ENCODE measurements at regions not wholly inside any gene's neighbourhood (a gene's known extent, or its start where the extent isn't known, plus 50 kb on each side); places are given as distances from the start of the nearest gene placed in this dataset.

- no peak for DNase-seq (ENCODE audit: low read depth in 2 of 2)
These were observed 239.0 kb downstream of the EIPR1 start for GRCh38 chr2:3138621-3139020.

- DNase-seq (ENCODE audit: low read depth in 2 of 2), result no peak
These were observed 239.8 kb downstream of the EIPR1 start for GRCh38 chr2:3137651-3138300.

GRCh38 chr2:3135676-3136075, 241.9 kb downstream of the EIPR1 start:
- no peak for DNase-seq (ENCODE audit: low read depth in 2 of 2)

GRCh38 chr2:3134026-3134571, 243.5 kb downstream of the EIPR1 start:
- DNase-seq (ENCODE audit: low read depth in 2 of 2), result no peak

- DNase-seq (ENCODE audit: low read depth in 2 of 2), result no peak
These were observed 244.7 kb downstream of the EIPR1 start for GRCh38 chr2:3132966-3133365.

GRCh38 chr2:3132466-3132865, 245.2 kb downstream of the EIPR1 start:
- no peak for DNase-seq (ENCODE audit: low read depth in 2 of 2)

GRCh38 chr2:3131636-3132326, 245.8 kb downstream of the EIPR1 start:
- DNase-seq (ENCODE audit: low read depth in 2 of 2), result no peak

GRCh38 chr2:3130889-3131635, 246.6 kb downstream of the EIPR1 start:
- no peak for DNase-seq (ENCODE audit: low read depth in 2 of 2)

- no peak for DNase-seq (ENCODE audit: low read depth in 2 of 2)
These were observed 247.2 kb downstream of the EIPR1 start for GRCh38 chr2:3130444-3130843.

GRCh38 chr2:3129867-3130266, 247.8 kb downstream of the EIPR1 start:
- DNase-seq (ENCODE audit: low read depth in 2 of 2), result no peak

GRCh38 chr2:3128786-3129185, 248.8 kb downstream of the EIPR1 start:
- DNase-seq (ENCODE audit: low read depth in 2 of 2), result no peak

GRCh38 chr2:3127710-3128109, 249.9 kb downstream of the EIPR1 start:
- DNase-seq (ENCODE audit: low read depth in 2 of 2), result no peak

GRCh38 chr2:3126911-3127621, 250.6 kb downstream of the EIPR1 start:
- no peak for DNase-seq (ENCODE audit: low read depth in 2 of 2)

- no peak for DNase-seq (ENCODE audit: low read depth in 2 of 2)
These were observed 251.3 kb downstream of the EIPR1 start for GRCh38 chr2:3126171-3126910.

GRCh38 chr2:3125761-3126130, 251.9 kb downstream of the EIPR1 start:
- no peak for DNase-seq (ENCODE audit: low read depth in 2 of 2)

GRCh38 chr2:3125001-3125760, 252.4 kb downstream of the EIPR1 start:
- no peak for DNase-seq (ENCODE audit: low read depth in 2 of 2)

GRCh38 chr2:3122525-3122924, 255.1 kb downstream of the EIPR1 start:
- DNase-seq (ENCODE audit: low read depth in 2 of 2), result no peak

- DNase-seq (ENCODE audit: low read depth in 2 of 2), result no peak
These were observed 256.0 kb downstream of the EIPR1 start for GRCh38 chr2:3121601-3122000.

GRCh38 chr2:3117650-3118216, 259.9 kb downstream of the EIPR1 start:
- DNase-seq (ENCODE audit: low read depth in 2 of 2), result no peak

GRCh38 chr2:3116371-3116770, 261.2 kb downstream of the EIPR1 start:
- DNase-seq (ENCODE audit: low read depth in 2 of 2), result no peak
